ENCODE measurements at regions not wholly inside any gene's neighbourhood (a gene's known extent, or its start where the extent isn't known, plus 50 kb on each side); places are given as distances from the start of the nearest gene placed in this dataset.

GRCh38 chr13:23504180-23504579 lies 66.0 kb upstream of the TNFRSF19 start:
- Histone ChIP-seq H2AFZ (ENCODE audit: low read depth) (no peak overlapping the region), H4K20me1 (ENCODE audit: insufficient read depth) (no peaks in the 10 kb centered on the region), H3K4me3 (IDR thresholded peaks at IDR 0.05; ENCODE audit: insufficient read depth, low read depth, low read length) (no peak overlapping the region), H3K36me3 (ENCODE audit: insufficient read depth) (no peaks in the 10 kb centered on the region), H3K4me2 (no peak overlapping the region), H3K4me1 (ENCODE audit: low read depth, poor library complexity, severe bottlenecking) (no peaks in the 10 kb centered on the region), H3K79me2 (ENCODE audit: insufficient read depth, low read depth) (no peaks in the 10 kb centered on the region), H3K9ac (no peak overlapping the region), H3K27ac (no peak overlapping the region), H3K27me3 (ENCODE audit: insufficient read depth, low read depth) (no peaks in the 10 kb centered on the region)
- TF ChIP-seq CTCF (conservative IDR thresholded peaks at IDR 0.05; ENCODE audit: low read depth, low read length): no peak

- Histone ChIP-seq H3K36me3 (ENCODE audit: insufficient read depth) (no peaks in the 10 kb centered on the region), H3K4me2 (no peak overlapping the region), H2AFZ (ENCODE audit: low read depth) (no peak overlapping the region), H3K79me2 (ENCODE audit: insufficient read depth, low read depth) (no peaks in the 10 kb centered on the region), H3K27me3 (ENCODE audit: insufficient read depth, low read depth) (no peaks in the 10 kb centered on the region), H4K20me1 (ENCODE audit: insufficient read depth) (no peaks in the 10 kb centered on the region), H3K9ac (no peak overlapping the region), H3K4me3 (IDR thresholded peaks at IDR 0.05; ENCODE audit: insufficient read depth, low read depth, low read length) (no peak overlapping the region), H3K27ac (no peak overlapping the region), H3K4me1 (ENCODE audit: low read depth, poor library complexity, severe bottlenecking) (no peaks in the 10 kb centered on the region)
- TF ChIP-seq CTCF (conservative IDR thresholded peaks at IDR 0.05; ENCODE audit: low read depth, low read length): no peak
Observed at GRCh38 chr13:23505007-23505406, 65.2 kb upstream of the TNFRSF19 start.

GRCh38 chr13:23506071-23506806 lies 64.0 kb upstream of the TNFRSF19 start:
- no peak for TF ChIP-seq CTCF (conservative IDR thresholded peaks at IDR 0.05; ENCODE audit: low read depth, low read length)
- Histone ChIP-seq H3K27ac (no peak overlapping the region), H2AFZ (ENCODE audit: low read depth) (no peak overlapping the region), H3K36me3 (ENCODE audit: insufficient read depth) (no peaks in the 10 kb centered on the region), H4K20me1 (ENCODE audit: insufficient read depth) (no peaks in the 10 kb centered on the region), H3K9ac (no peak overlapping the region), H3K27me3 (ENCODE audit: insufficient read depth, low read depth) (no peaks in the 10 kb centered on the region), H3K4me2 (no peak overlapping the region), H3K4me1 (ENCODE audit: low read depth, poor library complexity, severe bottlenecking) (no peaks in the 10 kb centered on the region), H3K4me3 (IDR thresholded peaks at IDR 0.05; ENCODE audit: insufficient read depth, low read depth, low read length) (no peak overlapping the region), H3K79me2 (ENCODE audit: insufficient read depth, low read depth) (no peaks in the 10 kb centered on the region)

GRCh38 chr13:23506807-23507291 lies 63.4 kb upstream of the TNFRSF19 start:
- Histone ChIP-seq H3K79me2 (ENCODE audit: insufficient read depth, low read depth) (no peaks in the 10 kb centered on the region), H3K4me1 (ENCODE audit: low read depth, poor library complexity, severe bottlenecking) (no peaks in the 10 kb centered on the region), H2AFZ (ENCODE audit: low read depth) (no peak overlapping the region), H3K4me3 (IDR thresholded peaks at IDR 0.05; ENCODE audit: insufficient read depth, low read depth, low read length) (no peak overlapping the region), H3K9ac (no peak overlapping the region), H3K27ac (no peak overlapping the region), H3K27me3 (ENCODE audit: insufficient read depth, low read depth) (no peaks in the 10 kb centered on the region), H4K20me1 (ENCODE audit: insufficient read depth) (no peaks in the 10 kb centered on the region), H3K4me2 (no peak overlapping the region), H3K36me3 (ENCODE audit: insufficient read depth) (no peaks in the 10 kb centered on the region)
- no peak for TF ChIP-seq CTCF (conservative IDR thresholded peaks at IDR 0.05; ENCODE audit: low read depth, low read length)
